GM12878 (cell line): ENCODE measurements at regions not wholly inside any gene's neighbourhood (a gene's known extent, or its start where the extent isn't known, plus 50 kb on each side); places are given as distances from the start of the nearest gene placed in this dataset.

Experiments used
- CREM ChIP-seq: IDR thresholded peaks from 2 replicates; pipeline ENCODE4 v1.6.1; 2014; ENCODE audit warnings: antibody characterized with exemption, low read depth
- HDAC2 ChIP-seq: fragments of 200-600 bp; sonication (generic); IDR thresholded peaks from 2 replicates; pipeline ENCODE4 v1.6.1; 2017
- MXI1 ChIP-seq: fragments of 150-350 bp; IDR thresholded peaks from 2 replicates; pipeline ENCODE4 v1.6.1; 2011; ENCODE audit warnings: low read depth, mild to moderate bottlenecking, inconsistent platforms, low read length, improper control_type of control experiment
- POLR2A ChIP-seq: IDR thresholded peaks from 2 replicates; pipeline ENCODE4 v1.6.1; 2011; ENCODE audit warnings: low read depth, mild to moderate bottlenecking, low read length
- TBL1XR1 ChIP-seq: IDR thresholded peaks from 2 replicates; pipeline ENCODE4 v1.6.1; 2012; ENCODE audit warnings: low read depth, low read length, improper control_type of control experiment
- ZZZ3 ChIP-seq: IDR thresholded peaks from 2 replicates; pipeline ENCODE4 v1.6.1; 2011; ENCODE audit warnings: low read depth; ENCODE audit not compliant: control insufficient read depth, insufficient read length
- TF ChIP-seq, protein P1 (sequence below): fragments of 450-650 bp; IDR thresholded peaks from 2 replicates; pipeline ENCODE4 v1.6.1; 2017; ENCODE audit warnings: mild to moderate bottlenecking, low read depth, inconsistent platforms; ENCODE audit not compliant: poor library complexity, severe bottlenecking
- TF ChIP-seq, protein P2 (sequence below): IDR thresholded peaks from 2 replicates; pipeline ENCODE4 v1.6.1; 2012; ENCODE audit warnings: mild to moderate bottlenecking, low read depth, low read length
- TF ChIP-seq, protein P3 (sequence below): fragments of 450-650 bp; IDR thresholded peaks from 2 replicates; pipeline ENCODE4 v1.6.1; 2016; ENCODE audit warnings: mild to moderate bottlenecking, moderate library complexity, borderline replicate concordance
- TF ChIP-seq, protein P4 (sequence below): fragments of 450-650 bp; IDR thresholded peaks from 2 replicates; pipeline ENCODE4 v1.6.1; 2017; ENCODE audit warnings: low read depth, mild to moderate bottlenecking, moderate library complexity
- TF ChIP-seq, protein P5 (sequence below): fragments of 450-650 bp; IDR thresholded peaks from 2 replicates; pipeline ENCODE4 v1.6.1; 2016; ENCODE audit warnings: mild to moderate bottlenecking
- TF ChIP-seq, protein P6 (sequence below), 3 experiments: IDR thresholded peaks in 2 of 3; conservative IDR thresholded peaks in 1 of 3; 2 replicates each; pipeline ENCODE4 v1.5.1; 2011; ENCODE audit warnings: low read depth in 3 of 3, low read length in 3 of 3, mild to moderate bottlenecking in 3 of 3, control low read depth in 2 of 3, moderate library complexity in 2 of 3, inconsistent platforms in 1 of 3, mixed read lengths in 1 of 3; ENCODE audit not compliant: control insufficient read depth in 2 of 3, insufficient read depth in 1 of 3; ENCODE audit errors: extremely low read depth in 1 of 3

DNA sequence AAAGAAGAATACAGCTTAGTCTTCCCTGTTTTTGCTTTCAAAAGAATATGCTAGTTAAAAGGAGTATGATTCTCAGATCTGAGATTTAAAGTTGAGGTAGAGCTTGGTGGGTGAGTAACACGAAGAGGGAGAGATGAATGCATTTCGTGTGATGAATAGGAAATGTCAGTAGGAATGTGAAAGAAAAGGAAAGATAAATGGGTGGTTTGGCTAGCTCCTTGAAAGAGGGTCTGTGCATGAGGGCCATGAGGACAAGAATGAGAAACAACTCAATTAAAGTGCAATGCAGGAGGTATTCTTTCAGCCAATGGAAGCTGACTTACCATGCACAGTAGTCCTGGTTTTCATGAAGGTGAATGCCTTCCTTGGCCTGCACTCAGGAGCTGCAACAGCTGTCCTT, 248.2 kb downstream of the HNMT start:
- TF ChIP-seq, protein P1, sequence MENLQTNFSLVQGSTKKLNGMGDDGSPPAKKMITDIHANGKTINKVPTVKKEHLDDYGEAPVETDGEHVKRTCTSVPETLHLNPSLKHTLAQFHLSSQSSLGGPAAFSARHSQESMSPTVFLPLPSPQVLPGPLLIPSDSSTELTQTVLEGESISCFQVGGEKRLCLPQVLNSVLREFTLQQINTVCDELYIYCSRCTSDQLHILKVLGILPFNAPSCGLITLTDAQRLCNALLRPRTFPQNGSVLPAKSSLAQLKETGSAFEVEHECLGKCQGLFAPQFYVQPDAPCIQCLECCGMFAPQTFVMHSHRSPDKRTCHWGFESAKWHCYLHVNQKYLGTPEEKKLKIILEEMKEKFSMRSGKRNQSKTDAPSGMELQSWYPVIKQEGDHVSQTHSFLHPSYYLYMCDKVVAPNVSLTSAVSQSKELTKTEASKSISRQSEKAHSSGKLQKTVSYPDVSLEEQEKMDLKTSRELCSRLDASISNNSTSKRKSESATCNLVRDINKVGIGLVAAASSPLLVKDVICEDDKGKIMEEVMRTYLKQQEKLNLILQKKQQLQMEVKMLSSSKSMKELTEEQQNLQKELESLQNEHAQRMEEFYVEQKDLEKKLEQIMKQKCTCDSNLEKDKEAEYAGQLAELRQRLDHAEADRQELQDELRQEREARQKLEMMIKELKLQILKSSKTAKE, result no peak
- TF ChIP-seq TBL1XR1 (no peak), POLR2A (no peak), MXI1 (no peak), HDAC2 (no peak), ZZZ3 (no peak), CREM (no peak)
- TF ChIP-seq, protein P2, sequence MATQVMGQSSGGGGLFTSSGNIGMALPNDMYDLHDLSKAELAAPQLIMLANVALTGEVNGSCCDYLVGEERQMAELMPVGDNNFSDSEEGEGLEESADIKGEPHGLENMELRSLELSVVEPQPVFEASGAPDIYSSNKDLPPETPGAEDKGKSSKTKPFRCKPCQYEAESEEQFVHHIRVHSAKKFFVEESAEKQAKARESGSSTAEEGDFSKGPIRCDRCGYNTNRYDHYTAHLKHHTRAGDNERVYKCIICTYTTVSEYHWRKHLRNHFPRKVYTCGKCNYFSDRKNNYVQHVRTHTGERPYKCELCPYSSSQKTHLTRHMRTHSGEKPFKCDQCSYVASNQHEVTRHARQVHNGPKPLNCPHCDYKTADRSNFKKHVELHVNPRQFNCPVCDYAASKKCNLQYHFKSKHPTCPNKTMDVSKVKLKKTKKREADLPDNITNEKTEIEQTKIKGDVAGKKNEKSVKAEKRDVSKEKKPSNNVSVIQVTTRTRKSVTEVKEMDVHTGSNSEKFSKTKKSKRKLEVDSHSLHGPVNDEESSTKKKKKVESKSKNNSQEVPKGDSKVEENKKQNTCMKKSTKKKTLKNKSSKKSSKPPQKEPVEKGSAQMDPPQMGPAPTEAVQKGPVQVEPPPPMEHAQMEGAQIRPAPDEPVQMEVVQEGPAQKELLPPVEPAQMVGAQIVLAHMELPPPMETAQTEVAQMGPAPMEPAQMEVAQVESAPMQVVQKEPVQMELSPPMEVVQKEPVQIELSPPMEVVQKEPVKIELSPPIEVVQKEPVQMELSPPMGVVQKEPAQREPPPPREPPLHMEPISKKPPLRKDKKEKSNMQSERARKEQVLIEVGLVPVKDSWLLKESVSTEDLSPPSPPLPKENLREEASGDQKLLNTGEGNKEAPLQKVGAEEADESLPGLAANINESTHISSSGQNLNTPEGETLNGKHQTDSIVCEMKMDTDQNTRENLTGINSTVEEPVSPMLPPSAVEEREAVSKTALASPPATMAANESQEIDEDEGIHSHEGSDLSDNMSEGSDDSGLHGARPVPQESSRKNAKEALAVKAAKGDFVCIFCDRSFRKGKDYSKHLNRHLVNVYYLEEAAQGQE, result no peak
- TF ChIP-seq, protein P3, sequence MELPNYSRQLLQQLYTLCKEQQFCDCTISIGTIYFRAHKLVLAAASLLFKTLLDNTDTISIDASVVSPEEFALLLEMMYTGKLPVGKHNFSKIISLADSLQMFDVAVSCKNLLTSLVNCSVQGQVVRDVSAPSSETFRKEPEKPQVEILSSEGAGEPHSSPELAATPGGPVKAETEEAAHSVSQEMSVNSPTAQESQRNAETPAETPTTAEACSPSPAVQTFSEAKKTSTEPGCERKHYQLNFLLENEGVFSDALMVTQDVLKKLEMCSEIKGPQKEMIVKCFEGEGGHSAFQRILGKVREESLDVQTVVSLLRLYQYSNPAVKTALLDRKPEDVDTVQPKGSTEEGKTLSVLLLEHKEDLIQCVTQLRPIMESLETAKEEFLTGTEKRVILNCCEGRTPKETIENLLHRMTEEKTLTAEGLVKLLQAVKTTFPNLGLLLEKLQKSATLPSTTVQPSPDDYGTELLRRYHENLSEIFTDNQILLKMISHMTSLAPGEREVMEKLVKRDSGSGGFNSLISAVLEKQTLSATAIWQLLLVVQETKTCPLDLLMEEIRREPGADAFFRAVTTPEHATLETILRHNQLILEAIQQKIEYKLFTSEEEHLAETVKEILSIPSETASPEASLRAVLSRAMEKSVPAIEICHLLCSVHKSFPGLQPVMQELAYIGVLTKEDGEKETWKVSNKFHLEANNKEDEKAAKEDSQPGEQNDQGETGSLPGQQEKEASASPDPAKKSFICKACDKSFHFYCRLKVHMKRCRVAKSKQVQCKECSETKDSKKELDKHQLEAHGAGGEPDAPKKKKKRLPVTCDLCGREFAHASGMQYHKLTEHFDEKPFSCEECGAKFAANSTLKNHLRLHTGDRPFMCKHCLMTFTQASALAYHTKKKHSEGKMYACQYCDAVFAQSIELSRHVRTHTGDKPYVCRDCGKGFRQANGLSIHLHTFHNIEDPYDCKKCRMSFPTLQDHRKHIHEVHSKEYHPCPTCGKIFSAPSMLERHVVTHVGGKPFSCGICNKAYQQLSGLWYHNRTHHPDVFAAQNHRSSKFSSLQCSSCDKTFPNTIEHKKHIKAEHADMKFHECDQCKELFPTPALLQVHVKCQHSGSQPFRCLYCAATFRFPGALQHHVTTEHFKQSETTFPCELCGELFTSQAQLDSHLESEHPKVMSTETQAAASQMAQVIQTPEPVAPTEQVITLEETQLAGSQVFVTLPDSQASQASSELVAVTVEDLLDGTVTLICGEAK, result no peak
- TF ChIP-seq, protein P4, sequence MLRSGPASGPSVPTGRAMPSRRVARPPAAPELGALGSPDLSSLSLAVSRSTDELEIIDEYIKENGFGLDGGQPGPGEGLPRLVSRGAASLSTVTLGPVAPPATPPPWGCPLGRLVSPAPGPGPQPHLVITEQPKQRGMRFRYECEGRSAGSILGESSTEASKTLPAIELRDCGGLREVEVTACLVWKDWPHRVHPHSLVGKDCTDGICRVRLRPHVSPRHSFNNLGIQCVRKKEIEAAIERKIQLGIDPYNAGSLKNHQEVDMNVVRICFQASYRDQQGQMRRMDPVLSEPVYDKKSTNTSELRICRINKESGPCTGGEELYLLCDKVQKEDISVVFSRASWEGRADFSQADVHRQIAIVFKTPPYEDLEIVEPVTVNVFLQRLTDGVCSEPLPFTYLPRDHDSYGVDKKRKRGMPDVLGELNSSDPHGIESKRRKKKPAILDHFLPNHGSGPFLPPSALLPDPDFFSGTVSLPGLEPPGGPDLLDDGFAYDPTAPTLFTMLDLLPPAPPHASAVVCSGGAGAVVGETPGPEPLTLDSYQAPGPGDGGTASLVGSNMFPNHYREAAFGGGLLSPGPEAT, result no peak
- TF ChIP-seq, protein P5, sequence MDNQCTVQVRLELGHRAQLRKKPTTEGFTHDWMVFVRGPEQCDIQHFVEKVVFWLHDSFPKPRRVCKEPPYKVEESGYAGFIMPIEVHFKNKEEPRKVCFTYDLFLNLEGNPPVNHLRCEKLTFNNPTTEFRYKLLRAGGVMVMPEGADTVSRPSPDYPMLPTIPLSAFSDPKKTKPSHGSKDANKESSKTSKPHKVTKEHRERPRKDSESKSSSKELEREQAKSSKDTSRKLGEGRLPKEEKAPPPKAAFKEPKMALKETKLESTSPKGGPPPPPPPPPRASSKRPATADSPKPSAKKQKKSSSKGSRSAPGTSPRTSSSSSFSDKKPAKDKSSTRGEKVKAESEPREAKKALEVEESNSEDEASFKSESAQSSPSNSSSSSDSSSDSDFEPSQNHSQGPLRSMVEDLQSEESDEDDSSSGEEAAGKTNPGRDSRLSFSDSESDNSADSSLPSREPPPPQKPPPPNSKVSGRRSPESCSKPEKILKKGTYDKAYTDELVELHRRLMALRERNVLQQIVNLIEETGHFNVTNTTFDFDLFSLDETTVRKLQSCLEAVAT, result no peak
- TF ChIP-seq, protein P6, sequence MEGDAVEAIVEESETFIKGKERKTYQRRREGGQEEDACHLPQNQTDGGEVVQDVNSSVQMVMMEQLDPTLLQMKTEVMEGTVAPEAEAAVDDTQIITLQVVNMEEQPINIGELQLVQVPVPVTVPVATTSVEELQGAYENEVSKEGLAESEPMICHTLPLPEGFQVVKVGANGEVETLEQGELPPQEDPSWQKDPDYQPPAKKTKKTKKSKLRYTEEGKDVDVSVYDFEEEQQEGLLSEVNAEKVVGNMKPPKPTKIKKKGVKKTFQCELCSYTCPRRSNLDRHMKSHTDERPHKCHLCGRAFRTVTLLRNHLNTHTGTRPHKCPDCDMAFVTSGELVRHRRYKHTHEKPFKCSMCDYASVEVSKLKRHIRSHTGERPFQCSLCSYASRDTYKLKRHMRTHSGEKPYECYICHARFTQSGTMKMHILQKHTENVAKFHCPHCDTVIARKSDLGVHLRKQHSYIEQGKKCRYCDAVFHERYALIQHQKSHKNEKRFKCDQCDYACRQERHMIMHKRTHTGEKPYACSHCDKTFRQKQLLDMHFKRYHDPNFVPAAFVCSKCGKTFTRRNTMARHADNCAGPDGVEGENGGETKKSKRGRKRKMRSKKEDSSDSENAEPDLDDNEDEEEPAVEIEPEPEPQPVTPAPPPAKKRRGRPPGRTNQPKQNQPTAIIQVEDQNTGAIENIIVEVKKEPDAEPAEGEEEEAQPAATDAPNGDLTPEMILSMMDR (IDR thresholded peaks at IDR 0.05 in 2 of 3, conservative IDR thresholded peaks at IDR 0.05 in 1 of 3; ENCODE audit: control insufficient read depth in 2 of 3, extremely low read depth in 1 of 3, insufficient read depth in 1 of 3, low read depth in 3 of 3, low read length in 3 of 3), result no peak
